ENCODE measurements at regions not wholly inside any gene's neighbourhood (a gene's known extent, or its start where the extent isn't known, plus 50 kb on each side); places are given as distances from the start of the nearest gene placed in this dataset.

DNA sequence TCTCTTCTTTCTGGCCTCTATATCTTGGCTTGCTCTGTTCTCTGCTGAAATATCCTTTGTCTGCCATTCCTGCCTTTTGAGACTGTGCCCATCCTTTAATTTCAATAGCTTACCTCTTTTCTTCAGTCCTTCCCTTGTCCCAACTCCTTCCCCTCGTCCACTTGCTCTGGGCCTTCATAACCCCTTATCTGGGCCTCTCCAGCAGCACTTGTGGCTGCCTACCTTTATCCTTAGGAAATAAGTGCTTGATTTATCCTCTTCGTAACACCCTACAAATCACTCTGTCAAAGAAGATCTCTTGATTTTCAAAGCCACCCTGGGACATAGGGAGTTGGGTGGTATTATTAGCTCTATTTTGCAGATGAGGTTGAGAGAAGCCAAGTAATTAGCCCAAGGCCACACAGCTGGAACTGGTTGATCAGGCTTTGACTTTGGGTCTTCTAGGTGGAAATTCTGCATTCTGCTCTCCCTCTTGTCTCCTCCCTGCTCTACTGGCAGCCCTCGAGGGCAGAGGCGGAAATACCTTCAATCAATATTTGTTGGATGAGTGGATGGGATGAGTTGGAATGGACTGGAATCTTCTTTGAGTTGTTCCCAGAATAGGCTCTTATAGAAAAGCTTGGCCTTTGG lies 84.0 kb upstream of the TLE3 start:
- POLR2A ChIA-PET, result no interaction called here
- TF ChIP-seq, protein P1, sequence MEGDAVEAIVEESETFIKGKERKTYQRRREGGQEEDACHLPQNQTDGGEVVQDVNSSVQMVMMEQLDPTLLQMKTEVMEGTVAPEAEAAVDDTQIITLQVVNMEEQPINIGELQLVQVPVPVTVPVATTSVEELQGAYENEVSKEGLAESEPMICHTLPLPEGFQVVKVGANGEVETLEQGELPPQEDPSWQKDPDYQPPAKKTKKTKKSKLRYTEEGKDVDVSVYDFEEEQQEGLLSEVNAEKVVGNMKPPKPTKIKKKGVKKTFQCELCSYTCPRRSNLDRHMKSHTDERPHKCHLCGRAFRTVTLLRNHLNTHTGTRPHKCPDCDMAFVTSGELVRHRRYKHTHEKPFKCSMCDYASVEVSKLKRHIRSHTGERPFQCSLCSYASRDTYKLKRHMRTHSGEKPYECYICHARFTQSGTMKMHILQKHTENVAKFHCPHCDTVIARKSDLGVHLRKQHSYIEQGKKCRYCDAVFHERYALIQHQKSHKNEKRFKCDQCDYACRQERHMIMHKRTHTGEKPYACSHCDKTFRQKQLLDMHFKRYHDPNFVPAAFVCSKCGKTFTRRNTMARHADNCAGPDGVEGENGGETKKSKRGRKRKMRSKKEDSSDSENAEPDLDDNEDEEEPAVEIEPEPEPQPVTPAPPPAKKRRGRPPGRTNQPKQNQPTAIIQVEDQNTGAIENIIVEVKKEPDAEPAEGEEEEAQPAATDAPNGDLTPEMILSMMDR (IDR thresholded peaks at IDR 0.05; ENCODE audit: control extremely low read depth, extremely low read depth, low read depth, missing control alignments), result no peak
- no peak for DNase-seq (ENCODE audit: extremely low spot score)
- CTCF ChIA-PET, result interaction anchor here (0.9 kb wide), 1 partner anchor 11 kb away, joined by 3 read pairs; no protein-coding TSS in a partner anchor

DNA sequence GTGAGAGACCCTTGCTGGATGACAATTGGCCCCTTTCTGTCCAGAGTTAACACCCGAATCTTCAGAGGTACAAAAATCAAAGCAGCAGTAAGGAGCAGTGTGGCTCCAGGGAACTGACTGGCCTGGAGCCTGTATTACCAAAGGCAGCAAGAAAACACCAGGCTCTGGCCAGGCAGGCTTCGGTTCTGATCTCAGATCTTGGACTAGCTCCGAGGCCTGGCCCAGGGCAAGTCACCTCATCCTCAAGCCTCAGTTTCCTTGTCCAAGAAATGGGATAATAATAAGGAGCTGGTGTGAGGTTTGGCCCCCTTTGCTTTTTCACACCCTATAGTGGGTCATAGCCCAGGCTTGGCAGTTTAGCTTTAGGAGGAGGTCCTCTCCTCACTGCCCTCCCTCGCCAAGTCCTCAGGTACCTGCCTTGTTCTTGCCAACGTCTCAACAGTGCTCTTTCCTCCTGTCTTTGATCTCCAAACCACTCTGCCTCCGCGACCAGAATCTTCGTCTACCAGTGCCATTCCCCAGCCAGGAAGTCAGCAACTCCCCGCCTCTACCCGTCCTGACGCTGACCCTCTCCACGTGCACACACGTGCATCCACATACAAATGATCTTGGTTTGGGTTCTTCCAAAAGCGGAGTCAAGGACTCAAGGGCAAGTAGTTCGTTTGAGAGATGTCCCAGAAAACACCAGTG lies 82.6 kb upstream of the TLE3 start:
- ChIA-PET POLR2A (no interaction called here), CTCF (interaction anchor here (1.0 to 1.1 kb wide), 2 partner anchors 52 to 287 kb away, joined by 3 read pairs; no protein-coding TSS in a partner anchor)
- TF ChIP-seq, protein P1 (IDR thresholded peaks at IDR 0.05; ENCODE audit: control extremely low read depth, extremely low read depth, low read depth, missing control alignments), result no peak
- no peak for DNase-seq (ENCODE audit: extremely low spot score)

DNA sequence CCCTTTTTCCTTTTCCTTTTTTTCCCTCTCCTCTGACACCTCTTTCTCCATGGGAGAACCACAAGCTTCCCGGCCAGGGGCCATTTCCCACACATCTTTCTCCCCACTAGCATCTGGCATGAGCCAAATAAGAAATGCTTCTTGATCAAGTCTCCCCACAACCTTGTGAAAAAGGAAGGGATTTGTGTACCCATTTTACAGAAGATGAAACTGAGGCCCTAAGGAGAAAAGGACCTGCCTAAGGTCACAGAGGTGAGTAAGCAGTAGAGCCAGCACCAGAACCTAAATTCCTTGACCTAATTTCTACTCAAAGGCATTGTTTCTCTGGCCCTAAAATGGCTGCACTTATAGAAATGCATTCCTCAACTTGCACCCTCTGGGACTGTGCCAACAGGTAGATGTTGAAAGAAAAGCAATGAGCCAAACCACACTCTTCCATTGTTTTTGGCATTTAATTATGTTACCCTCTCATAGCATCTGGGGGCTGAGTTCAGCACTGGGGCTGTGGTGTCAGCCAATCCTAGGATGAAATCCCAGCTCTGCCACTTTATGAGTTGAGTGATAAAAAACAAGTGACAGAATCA lies 81.7 kb upstream of the TLE3 start:
- ChIA-PET POLR2A (no interaction called here), CTCF (no interaction called here)
- DNase-seq (ENCODE audit: extremely low spot score), result no peak
- TF ChIP-seq, protein P1 (IDR thresholded peaks at IDR 0.05; ENCODE audit: control extremely low read depth, extremely low read depth, low read depth, missing control alignments), result no peak

DNA sequence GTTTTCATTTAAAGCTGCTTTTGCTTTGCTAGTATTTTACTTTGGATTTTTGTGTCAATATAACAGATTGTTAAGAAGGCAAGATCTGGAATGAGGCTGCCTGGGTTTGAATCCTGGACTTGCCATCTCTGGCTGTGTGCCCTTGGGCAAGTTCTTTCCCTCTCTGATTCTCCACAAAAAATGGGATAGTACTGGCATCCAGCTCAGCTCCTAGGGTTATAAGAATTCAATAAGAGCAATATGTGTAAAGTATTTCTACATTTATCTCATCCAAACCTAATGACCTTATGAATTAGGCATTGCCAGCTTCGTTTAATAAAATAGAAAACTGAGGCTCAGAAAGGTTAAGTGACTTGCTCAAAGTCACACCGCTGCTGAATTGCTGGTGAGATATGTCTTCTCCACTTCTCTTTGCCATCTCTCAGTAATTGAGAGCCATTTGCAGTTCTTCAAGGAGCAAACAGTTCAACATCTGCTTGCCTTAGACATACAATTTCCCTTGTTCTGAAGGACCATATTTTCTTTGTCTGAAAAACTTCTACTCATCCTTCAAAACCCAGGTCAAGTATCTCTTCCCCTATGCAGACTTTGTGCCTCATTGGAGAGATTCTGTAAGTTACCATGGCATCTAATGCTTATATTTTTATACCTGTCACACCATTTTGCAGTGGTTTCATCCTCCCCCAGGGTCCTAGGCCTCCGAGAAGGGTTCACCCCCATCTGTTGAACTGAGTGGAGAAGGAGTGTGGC lies 80.8 kb upstream of the TLE3 start:
- ChIA-PET CTCF (no interaction called here), POLR2A (no interaction called here)
- TF ChIP-seq, protein P1 (IDR thresholded peaks at IDR 0.05; ENCODE audit: control extremely low read depth, extremely low read depth, low read depth, missing control alignments), result no peak
- DNase-seq (ENCODE audit: extremely low spot score), result no peak

DNA sequence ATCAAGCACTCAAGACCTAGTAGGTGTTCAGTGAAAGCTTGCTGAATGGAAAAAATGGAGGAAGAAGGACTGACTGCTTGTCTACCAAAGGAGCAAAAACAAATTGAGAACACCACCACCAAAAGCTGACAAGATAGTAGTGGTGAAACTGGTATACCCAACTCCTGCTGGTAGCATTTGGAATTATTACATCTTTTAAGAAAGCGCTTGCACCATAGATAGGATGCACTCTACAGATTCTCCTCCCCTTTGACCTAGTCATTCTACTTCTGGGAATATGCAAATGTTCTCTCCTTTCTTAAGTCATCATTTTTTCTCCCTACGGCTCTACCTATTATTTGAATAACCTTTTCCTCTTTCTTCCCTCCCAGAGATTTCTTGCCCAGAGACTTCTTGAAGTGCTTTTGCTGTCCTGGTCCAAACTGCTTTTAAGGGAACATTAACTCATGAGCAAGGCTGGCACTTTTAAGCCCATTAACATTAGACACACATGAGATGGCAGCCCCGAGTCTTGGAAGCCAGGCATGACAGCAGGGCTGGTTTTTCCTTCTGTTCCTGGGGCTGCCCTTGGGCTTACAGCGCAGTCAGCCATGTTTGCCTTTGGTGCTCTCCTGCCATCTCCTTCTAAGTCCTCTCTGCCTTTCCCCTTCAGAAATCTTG lies 75.0 kb upstream of the TLE3 start:
- POLR2A ChIA-PET, result no interaction called here
- CTCF ChIA-PET, result interaction anchor here (1.3 to 3.3 kb wide), 2 partner anchors 18 to 28 kb away, joined by 3 to 11 read pairs; no protein-coding TSS in a partner anchor
- TF ChIP-seq, protein P1 (IDR thresholded peaks at IDR 0.05; ENCODE audit: control extremely low read depth, extremely low read depth, low read depth, missing control alignments), result no peak
- DNase-seq (ENCODE audit: extremely low spot score), result no peak

DNA sequence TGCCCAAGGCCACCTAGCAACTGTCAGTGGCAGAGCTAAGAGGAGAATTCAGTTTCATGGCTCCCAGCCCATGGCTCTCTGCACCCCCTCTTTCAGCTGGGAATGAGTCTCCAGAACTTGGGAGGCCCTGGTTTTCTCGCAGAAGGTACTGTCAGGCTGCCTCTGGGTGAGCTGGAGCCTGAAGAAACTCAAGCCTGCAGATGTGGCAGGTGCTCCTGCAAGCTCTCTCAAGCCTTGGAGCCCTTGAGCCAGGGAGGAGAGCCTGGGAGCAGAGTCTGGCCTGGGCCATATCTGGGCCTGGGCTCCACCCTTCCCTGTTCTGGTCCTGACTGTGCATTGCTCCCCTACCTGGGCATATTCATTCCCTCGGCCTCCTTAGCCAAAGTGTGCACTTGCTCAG lies 74.4 kb upstream of the TLE3 start:
- TF ChIP-seq, protein P1 (IDR thresholded peaks at IDR 0.05; ENCODE audit: control extremely low read depth, extremely low read depth, low read depth, missing control alignments), result no peak
- ChIA-PET CTCF (interaction anchor here (3.3 kb wide), 1 partner anchor 18 kb away, joined by 11 read pairs; no protein-coding TSS in a partner anchor), POLR2A (no interaction called here)
- DNase-seq (ENCODE audit: extremely low spot score), result no peak

Data from GM10248 (cell line).